HUES48 (cell line): ENCODE measurements at regions not wholly inside any gene's neighbourhood (a gene's known extent, or its start where the extent isn't known, plus 50 kb on each side); places are given as distances from the start of the nearest gene placed in this dataset.
"Not testable (repeated sequence)": the region's sequence is repeated elsewhere in the genome, so short reads cannot be mapped to it uniquely, and the experiment has no call there.

Experiments used
- H3K27ac ChIP-seq: one replicate; pipeline ENCODE4 v1.7.0; 2013; ENCODE audit warnings: low read depth, low read length, inconsistent platforms
- H3K27me3 ChIP-seq: 2 replicates; pipeline ENCODE4 v1.6.1; 2013; ENCODE audit warnings: mild to moderate bottlenecking, low read length; ENCODE audit not compliant: control insufficient read depth, insufficient read depth
- H3K36me3 ChIP-seq: 2 replicates; pipeline ENCODE4 v1.6.1; 2013; ENCODE audit warnings: low read length; ENCODE audit not compliant: control insufficient read depth, insufficient read depth
- H3K4me1 ChIP-seq: 2 replicates; pipeline ENCODE4 v1.6.1; 2013; ENCODE audit warnings: mild to moderate bottlenecking, low read length; ENCODE audit not compliant: control insufficient read depth, insufficient read depth
- H3K4me3 ChIP-seq: 2 replicates; pipeline ENCODE4 v1.5.1; 2013; ENCODE audit warnings: mild to moderate bottlenecking, low read depth, low read length
- H3K9ac ChIP-seq: 2 replicates; pipeline ENCODE4 v1.6.1; 2013; ENCODE audit warnings: mild to moderate bottlenecking, low read depth, low read length, moderate library complexity
- H3K9me3 ChIP-seq: 2 replicates; pipeline ENCODE4 v1.6.1; 2013; ENCODE audit warnings: low read length; ENCODE audit not compliant: control insufficient read depth, insufficient read depth

- Histone ChIP-seq H3K4me1 (no peaks in the 10 kb centered on the region), H3K27ac (no peak overlapping the region), H3K9ac (no peak overlapping the region), H3K36me3 (no peaks in the 10 kb centered on the region), H3K27me3 (no peaks in the 10 kb centered on the region), H3K4me3 (no peak overlapping the region), H3K9me3 (no peaks in the 10 kb centered on the region)
These were observed 1831.1 kb downstream of the LRRC4C start for GRCh38 chr11:39628311-39628710.

GRCh38 chr11:39620309-39620708 lies 1839.1 kb downstream of the LRRC4C start:
- not testable (repeated sequence) for H3K27me3 ChIP-seq, H3K4me1 ChIP-seq, H3K27ac ChIP-seq, H3K9me3 ChIP-seq, H3K36me3 ChIP-seq, H3K4me3 ChIP-seq, H3K9ac ChIP-seq

- no peak overlapping the region for H3K4me3 ChIP-seq
- H3K27ac ChIP-seq: no peak overlapping the region
- no peaks in the 10 kb centered on the region for H3K9me3 ChIP-seq
- no peak overlapping the region for H3K9ac ChIP-seq
- H3K36me3 ChIP-seq: no peaks in the 10 kb centered on the region
- H3K27me3 ChIP-seq: no peaks in the 10 kb centered on the region
- H3K4me1 ChIP-seq: no peaks in the 10 kb centered on the region
These were observed 1841.5 kb downstream of the LRRC4C start for GRCh38 chr11:39617971-39618370.

- Histone ChIP-seq H3K4me1 (no peaks in the 10 kb centered on the region), H3K4me3 (no peak overlapping the region), H3K9me3 (no peaks in the 10 kb centered on the region), H3K27ac (no peak overlapping the region), H3K9ac (no peak overlapping the region), H3K27me3 (no peaks in the 10 kb centered on the region), H3K36me3 (no peaks in the 10 kb centered on the region)
These were observed 1870.1 kb downstream of the LRRC4C start for GRCh38 chr11:39589391-39589790.

GRCh38 chr11:39586036-39586435 lies 1873.4 kb downstream of the LRRC4C start:
- Histone ChIP-seq H3K27ac (no peak overlapping the region), H3K27me3 (no peaks in the 10 kb centered on the region), H3K9me3 (no peaks in the 10 kb centered on the region), H3K4me1 (no peaks in the 10 kb centered on the region), H3K36me3 (no peaks in the 10 kb centered on the region), H3K9ac (no peak overlapping the region), H3K4me3 (no peak overlapping the region)

- H3K9ac ChIP-seq: no peak overlapping the region
- H3K9me3 ChIP-seq: peaks cover 4% of the 10 kb centered on the region; the same call in 1 of the 2 replicates
- no peaks in the 10 kb centered on the region for H3K4me1 ChIP-seq
- H3K36me3 ChIP-seq: no peaks in the 10 kb centered on the region
- H3K27me3 ChIP-seq: no peaks in the 10 kb centered on the region
- H3K27ac ChIP-seq: no peak overlapping the region
- H3K4me3 ChIP-seq: no peak overlapping the region
These were observed 1888.4 kb downstream of the LRRC4C start for GRCh38 chr11:39571081-39571480.

- Histone ChIP-seq H3K4me3 (no peak overlapping the region), H3K27ac (no peak overlapping the region), H3K9me3 (peaks cover 8% of the 10 kb centered on the region; the same call in 1 of the 2 replicates), H3K36me3 (no peaks in the 10 kb centered on the region), H3K27me3 (no peaks in the 10 kb centered on the region), H3K9ac (no peak overlapping the region), H3K4me1 (no peaks in the 10 kb centered on the region)
These were observed 1888.9 kb downstream of the LRRC4C start for GRCh38 chr11:39570526-39570925.

- peaks cover 8% of the 10 kb centered on the region; the same call in 1 of the 2 replicates for H3K9me3 ChIP-seq
- no peaks in the 10 kb centered on the region for H3K27me3 ChIP-seq
- H3K27ac ChIP-seq: no peak overlapping the region
- H3K36me3 ChIP-seq: no peaks in the 10 kb centered on the region
- H3K4me3 ChIP-seq: no peak overlapping the region
- no peak overlapping the region for H3K9ac ChIP-seq
- H3K4me1 ChIP-seq: no peaks in the 10 kb centered on the region
These were observed 1889.7 kb downstream of the LRRC4C start for GRCh38 chr11:39569789-39570188.

GRCh38 chr11:39542460-39542859 lies 1917.0 kb downstream of the LRRC4C start:
- Histone ChIP-seq H3K27ac (peak overlapping the region; percentile 73), H3K36me3 (no peaks in the 10 kb centered on the region), H3K4me1 (peaks cover 6% of the 10 kb centered on the region; the same call in 1 of the 2 replicates)

GRCh38 chr11:39541945-39542351 lies 1917.5 kb downstream of the LRRC4C start:
- no peaks in the 10 kb centered on the region; the same call in 1 of the 2 replicates for H3K9me3 ChIP-seq
- H3K27ac ChIP-seq: peak overlapping the region; percentile 73
- no peaks in the 10 kb centered on the region for H3K27me3 ChIP-seq
- H3K36me3 ChIP-seq: no peaks in the 10 kb centered on the region
- H3K4me3 ChIP-seq: no peak overlapping the region
- peak overlapping the region; percentile 52; the same call in 1 of the 2 replicates for H3K9ac ChIP-seq
- peaks cover 6% of the 10 kb centered on the region; the same call in 1 of the 2 replicates for H3K4me1 ChIP-seq

More at GRCh38 chr11:39542460-39542859, 1917.0 kb downstream of the LRRC4C start:
- Histone ChIP-seq H3K27me3 (no peaks in the 10 kb centered on the region), H3K9ac (peak overlapping the region; percentile 52; the same call in 1 of the 2 replicates), H3K9me3 (no peaks in the 10 kb centered on the region), H3K4me3 (no peak overlapping the region)

- not testable (repeated sequence) for H3K9me3 ChIP-seq, H3K4me3 ChIP-seq, H3K27ac ChIP-seq, H3K9ac ChIP-seq, H3K27me3 ChIP-seq, H3K4me1 ChIP-seq, H3K36me3 ChIP-seq
These were observed 1923.1 kb downstream of the LRRC4C start for GRCh38 chr11:39536323-39536722.
